T-helper 22 cell (primary cell): ENCODE measurements at regions not wholly inside any gene's neighbourhood (a gene's known extent, or its start where the extent isn't known, plus 50 kb on each side); places are given as distances from the start of the nearest gene placed in this dataset.

Source experiments
- DNase-seq: peaks from one replicate; pipeline ENCODE4 v3.0.0-alpha.2; 2020; ENCODE audit warnings: low read depth

GRCh38 chr6:133631421-133631820 lies 257.5 kb upstream of the TCF21 start:
- no peak for DNase-seq

- DNase-seq: no peak
These were observed 256.7 kb upstream of the TCF21 start for GRCh38 chr6:133632206-133632605.

GRCh38 chr6:133632906-133633305 lies 256.0 kb upstream of the TCF21 start:
- DNase-seq: no peak

GRCh38 chr6:133634474-133634873 lies 254.4 kb upstream of the TCF21 start:
- DNase-seq: no peak

GRCh38 chr6:133635447-133635846 lies 253.5 kb upstream of the TCF21 start:
- no peak for DNase-seq

- DNase-seq: no peak
These were observed 251.5 kb upstream of the TCF21 start for GRCh38 chr6:133637436-133637835.

GRCh38 chr6:133637874-133638273 lies 251.0 kb upstream of the TCF21 start:
- no peak for DNase-seq

- DNase-seq: no peak
These were observed 247.8 kb upstream of the TCF21 start for GRCh38 chr6:133641104-133641503.

- DNase-seq: no peak
These were observed 244.4 kb upstream of the TCF21 start for GRCh38 chr6:133644548-133644891.

- DNase-seq: no peak
These were observed 243.9 kb upstream of the TCF21 start for GRCh38 chr6:133644892-133645619.

- DNase-seq: no peak
These were observed 242.8 kb upstream of the TCF21 start for GRCh38 chr6:133645966-133646740.

GRCh38 chr6:133648581-133648980 lies 240.3 kb upstream of the TCF21 start:
- DNase-seq: no peak

- DNase-seq: no peak
These were observed 217.5 kb upstream of the TCF21 start for GRCh38 chr6:133671376-133671775.

- no peak for DNase-seq
These were observed 215.9 kb upstream of the TCF21 start for GRCh38 chr6:133673056-133673455.

GRCh38 chr6:133674661-133675060 lies 214.3 kb upstream of the TCF21 start:
- DNase-seq: no peak

- DNase-seq: no peak
These were observed 207.9 kb upstream of the TCF21 start for GRCh38 chr6:133680994-133681393.

- no peak for DNase-seq
These were observed 207.0 kb upstream of the TCF21 start for GRCh38 chr6:133681891-133682290.

- DNase-seq: no peak
These were observed 206.2 kb upstream of the TCF21 start for GRCh38 chr6:133682506-133683307.

- DNase-seq: no peak
These were observed 205.7 kb upstream of the TCF21 start for GRCh38 chr6:133683308-133683580.

GRCh38 chr6:133683606-133684005 lies 205.3 kb upstream of the TCF21 start:
- DNase-seq: no peak

GRCh38 chr6:133688705-133689492 lies 200.0 kb upstream of the TCF21 start:
- DNase-seq: no peak

GRCh38 chr6:133689863-133690262 lies 199.1 kb upstream of the TCF21 start:
- no peak for DNase-seq
